MM.1S (cell line): ENCODE measurements at regions not wholly inside any gene's neighbourhood (a gene's known extent, or its start where the extent isn't known, plus 50 kb on each side); places are given as distances from the start of the nearest gene placed in this dataset.
A peak's percentile ranks its signal among the peaks of the same experiment; 100 is the strongest.

Source experiments
- DNase-seq: peaks from one replicate; pipeline ENCODE4 v3.0.0-alpha.2; 2015
- H2AFZ ChIP-seq: fragments of 300-600 bp; sonication (generic); 2 replicates; pipeline ENCODE4 v1.6.0; 2016; ENCODE audit warnings: antibody characterized with exemption, low read length
- H3F3A ChIP-seq: fragments of 300-600 bp; sonication (generic); 2 replicates; pipeline ENCODE4 v1.6.1; 2016; ENCODE audit warnings: mild to moderate bottlenecking, antibody characterized with exemption, low read length, moderate library complexity, mixed read lengths; ENCODE audit not compliant: insufficient read depth
- H3K27ac ChIP-seq: fragments of 300-600 bp; sonication (generic); 2 replicates; pipeline ENCODE4 v1.5.1; 2016; ENCODE audit warnings: mild to moderate bottlenecking, low read length
- H3K27me3 ChIP-seq: fragments of 300-600 bp; sonication (generic); replicated peaks from 2 replicates; pipeline ENCODE4 v1.6.0; 2016; ENCODE audit warnings: low read length; ENCODE audit not compliant: insufficient read depth
- H3K36me3 ChIP-seq: fragments of 300-600 bp; sonication (generic); replicated peaks from 2 replicates; pipeline ENCODE4 v1.6.1; 2016; ENCODE audit warnings: mild to moderate bottlenecking, low read length, mixed read lengths; ENCODE audit not compliant: insufficient read depth
- H3K4me1 ChIP-seq: fragments of 300-600 bp; sonication (generic); 2 replicates; pipeline ENCODE4 v1.6.1; 2016; ENCODE audit warnings: low read length, mixed read lengths
- H3K4me2 ChIP-seq: fragments of 300-600 bp; sonication (generic); 2 replicates; pipeline ENCODE4 v1.6.0; 2016; ENCODE audit warnings: low read depth, low read length
- H3K4me3 ChIP-seq: fragments of 300-600 bp; sonication (generic); 2 replicates; pipeline ENCODE4 v1.5.1; 2016; ENCODE audit warnings: low read length, mixed read lengths
- H3K79me2 ChIP-seq: fragments of 300-600 bp; sonication (generic); 2 replicates; pipeline ENCODE4 v1.6.1; 2016; ENCODE audit warnings: mixed run types, low read length, mixed read lengths
- H3K9ac ChIP-seq: fragments of 300-600 bp; sonication (generic); 2 replicates; pipeline ENCODE4 v1.6.1; 2016; ENCODE audit warnings: low read length, mixed read lengths
- H3K9me2 ChIP-seq: fragments of 300-600 bp; sonication (generic); replicated peaks from 2 replicates; pipeline ENCODE4 v1.6.1; 2016; ENCODE audit warnings: mild to moderate bottlenecking, low read length, mixed read lengths; ENCODE audit not compliant: insufficient read depth
- H3K9me3 ChIP-seq: fragments of 300-600 bp; sonication (generic); replicated peaks from 2 replicates; pipeline ENCODE4 v1.6.1; 2016; ENCODE audit warnings: mild to moderate bottlenecking, low read length, mixed read lengths; ENCODE audit not compliant: insufficient read depth
- H4K20me1 ChIP-seq: fragments of 300-600 bp; sonication (generic); 2 replicates; pipeline ENCODE4 v1.6.1; 2016; ENCODE audit warnings: mild to moderate bottlenecking, low read length, moderate library complexity, mixed read lengths; ENCODE audit not compliant: insufficient read depth
- CTCF ChIP-seq: fragments of 300-600 bp; sonication (generic); IDR thresholded peaks from 2 replicates; pipeline ENCODE4 v1.5.1; 2016; ENCODE audit warnings: antibody characterized with exemption, low read length, mixed read lengths
- EZH2 ChIP-seq: fragments of 300-600 bp; sonication (generic); optimal IDR thresholded peaks from 2 replicates; pipeline ENCODE3; 2017; ENCODE audit warnings: low read depth, mild to moderate bottlenecking, antibody characterized with exemption, low read length, mixed read lengths
- EZH2phosphoT487 ChIP-seq: fragments of 300-600 bp; sonication (generic); IDR thresholded peaks from 2 replicates; pipeline ENCODE4 v1.6.1; 2018; ENCODE audit warnings: antibody characterized with exemption, low read length

- no peaks in the 10 kb centered on the region for H3K27me3 ChIP-seq
- H3K4me3 ChIP-seq: no peak overlapping the region
- no peak overlapping the region for H3K4me2 ChIP-seq
- peak; percentile 59 for DNase-seq
- H3K9me3 ChIP-seq: no peaks in the 10 kb centered on the region
- no peaks in the 10 kb centered on the region for H3F3A ChIP-seq
- no peaks in the 10 kb centered on the region for H3K36me3 ChIP-seq
- no peaks in the 10 kb centered on the region for H3K9me2 ChIP-seq
- no peaks in the 10 kb centered on the region for H4K20me1 ChIP-seq
- no peaks in the 10 kb centered on the region for H3K79me2 ChIP-seq
- no peaks in the 10 kb centered on the region for H3K4me1 ChIP-seq
- no peak overlapping the region for H2AFZ ChIP-seq
- no peak for TF ChIP-seq EZH2
- TF ChIP-seq EZH2phosphoT487: no peak
- peak; percentile 54 for TF ChIP-seq CTCF
- H3K27ac ChIP-seq: no peak overlapping the region
- no peak overlapping the region for H3K9ac ChIP-seq
These were observed 161.3 kb upstream of the NPVF start for GRCh38 chr7:25389489-25390106.

GRCh38 chr7:25391295-25391861, 163.1 kb upstream of the NPVF start:
- H3K27me3 ChIP-seq: no peaks in the 10 kb centered on the region
- H3K79me2 ChIP-seq: no peaks in the 10 kb centered on the region
- H3K9me2 ChIP-seq: no peaks in the 10 kb centered on the region
- no peak overlapping the region for H3K9ac ChIP-seq
- no peaks in the 10 kb centered on the region for H3F3A ChIP-seq
- DNase-seq: peak; percentile 30
- H3K4me3 ChIP-seq: no peak overlapping the region
- no peaks in the 10 kb centered on the region for H3K9me3 ChIP-seq
- H2AFZ ChIP-seq: no peak overlapping the region
- TF ChIP-seq EZH2phosphoT487 (no peak), CTCF (peak; percentile 56), EZH2 (no peak)
- H3K27ac ChIP-seq: no peak overlapping the region
- no peaks in the 10 kb centered on the region for H3K36me3 ChIP-seq
- H3K4me2 ChIP-seq: no peak overlapping the region
- no peaks in the 10 kb centered on the region for H3K4me1 ChIP-seq
- H4K20me1 ChIP-seq: no peaks in the 10 kb centered on the region

DNA sequence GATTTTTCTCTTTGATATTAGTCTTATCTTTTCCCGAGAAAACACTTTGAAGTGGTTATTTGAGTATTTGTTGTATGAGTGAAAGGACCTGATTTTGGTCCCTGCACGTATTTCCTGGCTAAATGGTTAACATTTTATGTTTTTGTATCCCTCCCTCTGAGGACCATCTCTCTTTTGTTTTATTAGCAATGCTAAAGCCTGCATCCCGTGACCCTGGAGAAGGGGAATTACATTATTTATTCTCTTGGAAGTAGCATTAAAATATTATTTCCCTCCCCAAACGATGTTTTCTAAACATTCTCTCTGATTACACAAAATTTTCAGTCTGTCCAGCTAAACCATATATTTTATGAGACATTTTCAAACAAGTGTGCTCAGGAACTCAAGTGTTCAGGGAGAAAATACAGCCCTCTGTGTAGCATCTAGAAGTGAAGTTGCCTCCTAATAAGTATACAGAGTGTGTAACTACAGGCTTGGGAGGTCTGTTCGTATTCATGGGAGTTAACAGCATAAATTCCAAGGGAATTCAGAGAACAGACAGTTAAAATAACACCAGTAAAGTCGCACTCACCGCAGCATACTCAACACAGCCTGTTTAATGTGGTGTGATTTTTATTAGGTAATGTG, 163.8 kb upstream of the NPVF start:
- Histone ChIP-seq H3K4me3 (no peak overlapping the region), H3K79me2 (no peaks in the 10 kb centered on the region), H3K27me3 (no peaks in the 10 kb centered on the region), H3F3A (no peaks in the 10 kb centered on the region), H2AFZ (no peak overlapping the region), H3K9me3 (no peaks in the 10 kb centered on the region), H3K9me2 (no peaks in the 10 kb centered on the region), H3K36me3 (no peaks in the 10 kb centered on the region), H3K27ac (no peak overlapping the region), H3K9ac (no peak overlapping the region), H3K4me2 (no peak overlapping the region), H3K4me1 (no peaks in the 10 kb centered on the region), H4K20me1 (no peaks in the 10 kb centered on the region)
- no peak for TF ChIP-seq CTCF
- no peak for TF ChIP-seq EZH2
- TF ChIP-seq EZH2phosphoT487: no peak
- no peak for DNase-seq
